ENCODE measurements at regions not wholly inside any gene's neighbourhood (a gene's known extent, or its start where the extent isn't known, plus 50 kb on each side); places are given as distances from the start of the nearest gene placed in this dataset.

DNA sequence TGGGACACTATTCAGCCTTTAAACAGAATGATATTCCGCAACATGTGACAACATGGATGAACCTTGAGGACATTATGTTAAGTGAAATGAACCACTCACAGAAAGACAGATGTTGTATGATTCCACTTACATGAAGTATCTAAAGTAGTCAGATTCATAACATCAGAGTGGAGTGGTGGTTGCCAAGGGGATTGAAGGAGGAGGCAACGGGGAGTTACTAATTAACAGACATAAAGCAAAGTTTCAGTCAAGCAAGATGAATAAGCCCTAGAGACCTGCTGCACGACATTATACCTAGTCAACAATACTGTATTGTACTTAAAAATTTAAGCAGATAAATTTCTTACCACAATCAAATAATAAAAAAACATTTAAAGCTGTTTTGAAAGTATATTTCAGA lies 105.0 kb upstream of the NR0B1 start:
- no peak for DNase-seq

DNA sequence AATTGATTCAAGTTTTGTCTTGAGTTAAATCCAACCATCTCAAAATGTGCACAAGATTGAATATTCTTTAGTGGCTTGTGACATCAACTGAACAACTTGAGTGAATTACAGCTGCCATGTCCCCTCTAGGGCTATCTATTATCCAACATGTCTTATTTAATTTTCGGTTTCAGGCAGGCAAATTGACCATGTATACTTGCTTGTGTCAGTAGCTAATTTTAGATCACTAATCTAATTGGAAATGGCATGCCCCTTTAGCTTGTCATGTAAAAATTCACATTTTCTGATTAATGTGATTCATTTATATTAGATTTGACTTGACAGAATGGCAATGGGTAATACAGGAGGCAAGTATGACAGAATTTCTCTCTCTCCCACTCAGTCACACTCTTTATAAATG lies 93.2 kb upstream of the NR0B1 start:
- DNase-seq, result no peak

DNA sequence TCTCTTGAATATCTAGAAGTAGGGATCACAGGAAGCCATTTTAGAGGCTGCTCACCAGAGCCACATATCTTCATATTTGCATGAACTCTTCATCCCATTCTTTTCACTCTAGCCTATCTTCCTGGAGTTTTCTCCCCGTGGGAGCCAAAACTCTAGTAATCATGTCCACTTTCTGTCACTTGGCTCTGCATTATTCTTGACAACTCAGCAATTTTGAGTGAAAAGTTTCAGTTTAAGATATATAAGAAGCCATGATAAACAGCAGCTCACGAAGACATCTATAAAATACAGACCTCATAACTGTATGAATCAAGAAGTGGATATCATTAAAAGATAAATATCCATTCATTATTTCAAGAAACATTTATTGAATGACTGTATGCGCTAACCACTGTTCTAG lies 79.1 kb upstream of the NR0B1 start:
- DNase-seq, result no peak

DNA sequence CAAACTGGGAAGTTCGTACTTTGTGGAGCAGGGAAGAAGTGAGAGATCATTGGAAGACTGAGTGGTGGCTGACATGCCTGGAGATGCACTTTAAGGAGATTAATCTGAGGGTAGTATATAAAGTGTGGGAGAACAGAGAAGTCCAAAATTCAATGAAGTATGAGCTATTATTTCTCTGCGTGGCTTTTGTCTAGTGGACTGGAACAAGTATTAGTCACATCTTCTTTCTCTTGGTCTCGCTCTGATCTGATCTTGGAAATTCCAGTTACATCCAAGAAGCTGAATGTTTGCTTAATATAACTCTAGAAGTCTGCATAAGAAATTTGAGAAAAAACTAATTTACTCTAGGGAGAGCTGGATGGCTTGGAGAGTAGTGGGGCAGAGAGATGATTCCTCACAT lies 64.8 kb upstream of the NR0B1 start:
- DNase-seq, result no peak

DNA sequence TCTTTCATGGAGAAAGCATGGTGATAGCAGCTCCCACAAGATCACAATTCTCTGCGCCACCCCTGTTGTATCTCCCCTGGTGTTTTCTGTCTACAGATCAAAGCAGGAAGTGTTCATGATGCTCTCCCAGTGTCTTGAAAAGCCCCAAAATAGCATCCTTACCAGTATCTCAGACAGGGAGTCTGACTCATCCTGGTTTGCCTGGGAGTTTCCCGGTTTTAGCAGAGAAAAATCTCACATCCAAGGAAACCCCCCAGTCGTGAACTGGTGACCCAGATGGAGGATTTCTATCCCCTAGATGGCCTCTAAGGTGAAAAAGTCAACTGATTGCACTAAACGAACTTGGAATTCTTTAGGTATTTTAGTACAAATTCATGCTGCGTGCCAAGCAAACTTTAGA lies 64.3 kb upstream of the NR0B1 start:
- DNase-seq, result no peak

DNA sequence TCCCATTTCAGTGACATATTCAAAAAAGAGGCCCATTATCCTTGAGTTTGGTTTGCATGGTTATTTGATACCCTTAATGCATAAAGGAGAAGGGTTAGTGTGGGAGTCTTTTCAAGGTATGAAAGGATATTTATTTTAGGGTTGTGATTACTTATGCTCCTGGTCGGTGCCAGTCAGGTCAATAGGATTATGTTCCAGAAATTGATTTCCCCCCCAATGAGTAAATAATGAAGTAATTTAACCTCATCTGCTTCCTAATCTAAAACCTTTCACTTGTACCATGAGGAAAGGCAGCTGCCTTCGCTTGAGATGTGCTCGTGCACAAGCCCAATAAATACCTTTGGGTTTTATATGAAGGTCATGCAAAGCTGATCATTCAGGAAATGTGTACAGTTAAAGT lies 55.0 kb upstream of the NR0B1 start:
- peak; percentile 35 for DNase-seq

Data from NCI-H774 (cell line).